Mucosa of rectum (tissue), 2 donors: ENCODE measurements at regions not wholly inside any gene's neighbourhood (a gene's known extent, or its start where the extent isn't known, plus 50 kb on each side); places are given as distances from the start of the nearest gene placed in this dataset.

Experiments
- H3K27ac ChIP-seq, 2 donors: one replicate each; pipeline ENCODE4 v1.7.0; 2013; ENCODE audit warnings: inconsistent platforms in 2 of 2, low read depth in 2 of 2, low read length in 2 of 2
- H3K27me3 ChIP-seq, 2 donors: one replicate each; pipeline ENCODE4 v1.7.0; 2013; ENCODE audit warnings: low read length in 2 of 2; ENCODE audit not compliant: control insufficient read depth in 2 of 2, insufficient read depth in 2 of 2
- H3K36me3 ChIP-seq, 2 donors: one replicate each; pipeline ENCODE4 v1.7.0; 2013; ENCODE audit warnings: low read length in 2 of 2; ENCODE audit not compliant: control insufficient read depth in 2 of 2, insufficient read depth in 2 of 2
- H3K4me1 ChIP-seq, 2 donors: one replicate each; pipeline ENCODE4 v1.7.0; 2013; ENCODE audit warnings: low read length in 2 of 2, mild to moderate bottlenecking in 1 of 2; ENCODE audit not compliant: control insufficient read depth in 2 of 2, insufficient read depth in 2 of 2
- H3K4me3 ChIP-seq, 2 donors: one replicate each; pipeline ENCODE4 v1.7.0; 2013; ENCODE audit warnings: low read length in 2 of 2
- H3K9ac ChIP-seq, 2 donors: one replicate each; pipeline ENCODE4 v1.7.0; 2013; ENCODE audit warnings: low read length in 2 of 2, low read depth in 1 of 2, mild to moderate bottlenecking in 1 of 2
- H3K9me3 ChIP-seq, 2 donors: one replicate each; pipeline ENCODE4 v1.7.0; 2013; ENCODE audit warnings: low read length in 2 of 2; ENCODE audit not compliant: control insufficient read depth in 2 of 2
- donor health status: healthy.
- donor health status: Normal muscosa, but diverticular disease.

DNA sequence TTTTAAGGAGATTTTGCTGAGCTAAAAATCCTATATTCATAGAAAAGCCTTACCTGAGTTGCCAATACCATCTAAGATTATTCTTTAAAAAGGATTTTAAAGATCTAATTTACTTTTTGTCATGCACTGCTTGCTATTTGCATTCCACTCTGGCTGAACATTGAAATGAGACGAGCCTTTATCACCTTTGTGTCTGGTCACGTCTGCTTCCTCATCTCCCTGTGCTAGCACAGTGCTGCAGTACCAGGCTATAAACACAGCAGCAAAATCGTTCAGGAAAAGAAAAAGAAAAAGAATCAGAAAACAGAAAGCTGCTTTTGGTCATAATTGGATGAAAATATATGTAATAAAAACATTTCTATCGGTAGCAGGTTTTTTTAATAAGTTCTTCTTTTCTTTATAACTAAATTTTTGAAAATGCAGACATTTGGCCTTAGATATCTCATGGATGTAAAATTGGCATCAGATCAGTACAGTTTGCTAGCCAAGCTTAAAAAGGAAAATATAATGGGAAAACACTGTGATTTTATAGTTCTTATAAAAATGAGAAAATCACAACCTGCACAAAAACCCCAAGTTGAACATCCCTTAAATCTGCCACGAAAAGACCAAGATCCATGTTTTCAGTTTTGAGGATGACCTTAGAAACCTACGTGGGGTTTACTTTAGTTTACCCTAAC lies 735.7 kb upstream of the CXADR start:
- Histone ChIP-seq H3K4me1 (no peaks in the 10 kb centered on the region), H3K36me3 (no peaks in the 10 kb centered on the region)

DNA sequence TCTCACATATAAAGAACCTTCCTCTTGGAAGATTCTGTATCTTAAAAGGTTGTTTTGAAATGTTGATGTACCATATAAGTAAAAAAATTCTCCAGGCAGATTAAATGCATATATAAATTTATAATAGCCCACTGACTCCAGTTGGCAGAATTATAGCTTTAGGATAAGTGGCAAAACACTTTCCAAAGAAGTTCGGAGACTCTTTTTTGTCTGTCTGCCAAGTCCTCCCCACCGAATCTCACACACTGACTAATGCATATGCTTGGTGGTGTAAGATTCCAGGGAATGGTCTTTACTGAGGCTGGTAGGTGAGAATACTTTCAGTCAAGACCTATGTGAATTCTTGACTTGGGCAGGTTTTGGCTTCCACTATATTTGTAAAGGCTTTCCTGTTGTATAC lies 724.3 kb upstream of the CXADR start:
- Histone ChIP-seq H3K27me3 (no peaks in the 10 kb centered on the region), H3K4me1 (no peaks in the 10 kb centered on the region), H3K36me3 (no peaks in the 10 kb centered on the region), H3K9ac (no peak overlapping the region), H3K27ac (no peak overlapping the region), H3K9me3 (no peaks in the 10 kb centered on the region), H3K4me3 (no peak overlapping the region)

More for the DNA sequence above, 735.7 kb upstream of the CXADR start:
- no peak overlapping the region for H3K4me3 ChIP-seq
- H3K9ac ChIP-seq: no peak overlapping the region
- no peaks in the 10 kb centered on the region for H3K27me3 ChIP-seq
- peaks cover 0 to 6% of the 10 kb centered on the region in 2 donors for H3K9me3 ChIP-seq
- no peak overlapping the region for H3K27ac ChIP-seq

- H3K9me3 ChIP-seq: no peaks in the 10 kb centered on the region
- no peaks in the 10 kb centered on the region for H3K4me1 ChIP-seq
- no peak overlapping the region for H3K9ac ChIP-seq
- H3K4me3 ChIP-seq: no peak overlapping the region
- H3K27ac ChIP-seq: no peak overlapping the region
- H3K36me3 ChIP-seq: no peaks in the 10 kb centered on the region
- H3K27me3 ChIP-seq: no peaks in the 10 kb centered on the region
Measured at GRCh38 chr21:16789636-16790035, 723.2 kb upstream of the CXADR start.

DNA sequence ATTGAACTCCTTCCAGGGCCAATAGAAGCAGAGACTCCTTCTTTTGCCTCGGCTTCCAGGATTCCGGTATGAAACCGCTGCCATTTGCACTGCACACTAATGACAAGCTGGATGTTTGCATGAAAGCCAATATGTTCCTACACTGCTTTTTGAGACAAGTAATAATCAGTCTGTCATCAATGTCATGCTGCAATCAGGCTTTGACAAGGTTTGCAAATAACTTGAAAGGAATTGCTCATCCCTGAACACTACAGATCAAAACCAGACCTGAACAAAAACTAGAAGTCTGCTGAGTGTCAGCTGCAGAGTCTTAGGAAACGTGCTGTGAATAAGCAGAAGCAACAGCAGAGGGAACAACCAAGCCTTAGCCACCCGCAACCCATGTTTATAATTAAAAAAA lies 720.7 kb upstream of the CXADR start:
- H3K27ac ChIP-seq: no peak overlapping the region
- H3K4me1 ChIP-seq: no peaks in the 10 kb centered on the region
- no peak overlapping the region for H3K4me3 ChIP-seq
- H3K9me3 ChIP-seq: no peaks in the 10 kb centered on the region
- no peaks in the 10 kb centered on the region for H3K27me3 ChIP-seq
- H3K36me3 ChIP-seq: no peaks in the 10 kb centered on the region
- no peak overlapping the region for H3K9ac ChIP-seq

DNA sequence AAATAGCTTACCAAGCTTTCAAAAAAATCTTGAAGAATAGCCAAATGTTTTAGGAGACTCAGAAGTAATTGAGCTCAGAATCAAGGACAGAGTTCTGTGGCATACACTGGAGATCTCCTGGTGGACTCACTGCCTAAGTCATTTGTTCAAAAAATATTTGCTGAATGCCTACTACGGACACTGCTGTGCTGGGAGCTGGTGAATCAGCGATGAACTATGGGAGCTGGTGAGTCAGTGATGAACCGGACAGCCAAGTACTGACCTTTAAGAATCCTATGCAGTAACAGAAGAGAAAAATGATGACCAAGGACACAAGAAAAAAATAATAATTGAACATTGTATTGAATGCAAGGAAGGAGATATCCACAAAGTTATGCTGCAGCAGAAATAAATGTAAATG lies 717.9 kb upstream of the CXADR start:
- Histone ChIP-seq H3K4me3 (no peak overlapping the region), H3K36me3 (no peaks in the 10 kb centered on the region), H3K27ac (no peak overlapping the region), H3K27me3 (no peaks in the 10 kb centered on the region), H3K4me1 (no peaks in the 10 kb centered on the region), H3K9me3 (no peaks in the 10 kb centered on the region), H3K9ac (no peak overlapping the region)

- H3K4me3 ChIP-seq: no peak overlapping the region
- no peaks in the 10 kb centered on the region for H3K36me3 ChIP-seq
- H3K9ac ChIP-seq: no peak overlapping the region
- H3K9me3 ChIP-seq: peaks cover 0 to 3% of the 10 kb centered on the region in 2 donors
- H3K4me1 ChIP-seq: no peaks in the 10 kb centered on the region
- no peak overlapping the region for H3K27ac ChIP-seq
- H3K27me3 ChIP-seq: no peaks in the 10 kb centered on the region
Measured at GRCh38 chr21:16796776-16797175, 716.1 kb upstream of the CXADR start.

GRCh38 chr21:16797540-16797939 lies 715.3 kb upstream of the CXADR start:
- H3K27me3 ChIP-seq: no peaks in the 10 kb centered on the region
- H3K27ac ChIP-seq: no peak overlapping the region

DNA sequence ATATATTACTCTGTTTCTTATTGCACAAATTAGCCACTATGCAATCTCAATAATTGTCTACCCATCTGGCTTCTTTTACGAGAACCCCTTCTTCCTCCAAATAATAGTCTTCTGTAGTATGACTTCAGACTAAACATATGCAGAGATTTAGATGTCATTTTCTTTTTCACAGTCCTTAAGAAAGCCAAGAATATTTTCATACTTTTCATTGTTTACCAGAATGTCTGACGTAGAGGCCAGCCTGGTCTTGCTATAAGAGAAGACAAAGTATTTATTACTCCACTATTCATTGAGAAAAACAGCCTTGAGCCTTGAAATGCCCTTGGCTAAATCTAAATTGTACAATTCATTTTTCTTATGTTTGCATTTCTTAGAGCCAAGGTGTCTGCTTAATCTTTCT lies 714.9 kb upstream of the CXADR start:
- H3K9me3 ChIP-seq: peaks cover 0 to 3% of the 10 kb centered on the region in 2 donors
- H3K9ac ChIP-seq: no peak overlapping the region
- H3K27ac ChIP-seq: no peak overlapping the region
- no peaks in the 10 kb centered on the region for H3K27me3 ChIP-seq
- H3K4me3 ChIP-seq: no peak overlapping the region
- no peaks in the 10 kb centered on the region for H3K4me1 ChIP-seq
- no peaks in the 10 kb centered on the region for H3K36me3 ChIP-seq

More at GRCh38 chr21:16797540-16797939, 715.3 kb upstream of the CXADR start:
- no peaks in the 10 kb centered on the region for H3K4me1 ChIP-seq
- H3K9me3 ChIP-seq: peaks cover 0 to 3% of the 10 kb centered on the region in 2 donors
- H3K4me3 ChIP-seq: no peak overlapping the region
- H3K9ac ChIP-seq: no peak overlapping the region
- no peaks in the 10 kb centered on the region for H3K36me3 ChIP-seq

- Histone ChIP-seq H3K4me3 (no peak overlapping the region), H3K9me3 (peaks cover 0 to 3% of the 10 kb centered on the region in 2 donors), H3K36me3 (no peaks in the 10 kb centered on the region), H3K9ac (no peak overlapping the region), H3K27me3 (no peaks in the 10 kb centered on the region), H3K27ac (no peak overlapping the region), H3K4me1 (no peaks in the 10 kb centered on the region)
Measured at GRCh38 chr21:16800536-16801275, 712.1 kb upstream of the CXADR start.

DNA sequence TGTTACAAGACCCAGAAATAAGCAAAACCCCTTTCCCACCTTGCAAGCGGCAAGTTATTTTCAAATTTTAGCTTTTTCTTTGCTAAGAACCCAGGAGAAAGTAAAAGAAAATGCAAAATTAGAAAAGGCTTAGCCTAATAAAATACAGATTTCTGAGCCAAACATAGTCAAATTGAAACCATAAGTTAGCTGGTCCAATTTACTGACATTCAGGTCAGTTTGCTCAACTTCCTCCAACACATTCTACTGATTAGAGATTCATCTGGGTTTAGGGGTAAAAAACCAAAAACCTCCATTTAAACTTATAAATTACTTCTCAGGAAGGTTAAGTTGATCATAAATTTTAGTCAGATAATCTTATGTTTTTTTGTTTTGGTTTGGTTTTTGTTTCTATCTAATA lies 701.8 kb upstream of the CXADR start:
- Histone ChIP-seq H3K36me3 (no peaks in the 10 kb centered on the region), H3K4me1 (no peaks in the 10 kb centered on the region), H3K27ac (no peak overlapping the region), H3K27me3 (no peaks in the 10 kb centered on the region), H3K4me3 (no peak overlapping the region), H3K9me3 (peaks cover 0 to 3% of the 10 kb centered on the region in 2 donors), H3K9ac (no peak overlapping the region)
